GM19372 (cell line): ENCODE measurements at regions not wholly inside any gene's neighbourhood (a gene's known extent, or its start where the extent isn't known, plus 50 kb on each side); places are given as distances from the start of the nearest gene placed in this dataset.

Source experiments
- ATAC-seq: cut with Tn5 transposase; IDR thresholded peaks from one replicate; pipeline ENCODE4 v1.9.1; 2021; ENCODE audit warnings: mild to moderate bottlenecking, low read depth, moderate library complexity; ENCODE audit not compliant: unreplicated experiment

- no peak for ATAC-seq
Measured at GRCh38 chr3:152185891-152186630, 82.7 kb upstream of the MBNL1 start.

GRCh38 chr3:152190636-152191183 is 78.0 kb upstream of the MBNL1 start:
- no peak for ATAC-seq

- ATAC-seq = no peak
Measured at GRCh38 chr3:152192050-152192449, 76.7 kb upstream of the MBNL1 start.

- no peak for ATAC-seq
Measured at GRCh38 chr3:152192936-152193672, 75.6 kb upstream of the MBNL1 start.

- ATAC-seq = no peak
Measured at GRCh38 chr3:152193673-152194267, 75.0 kb upstream of the MBNL1 start.

- no peak for ATAC-seq
Measured at GRCh38 chr3:152195206-152195605, 73.5 kb upstream of the MBNL1 start.

GRCh38 chr3:152196782-152197181 is 71.9 kb upstream of the MBNL1 start:
- ATAC-seq = peak; percentile 54

- ATAC-seq = no peak
Measured at GRCh38 chr3:152197451-152197850, 71.3 kb upstream of the MBNL1 start.

GRCh38 chr3:152197937-152198336 is 70.8 kb upstream of the MBNL1 start:
- ATAC-seq = no peak

GRCh38 chr3:152198665-152199064 is 70.1 kb upstream of the MBNL1 start:
- ATAC-seq = no peak

GRCh38 chr3:152199102-152199840 is 69.5 kb upstream of the MBNL1 start:
- no peak for ATAC-seq

- no peak for ATAC-seq
Measured at GRCh38 chr3:152200476-152201420, 68.0 kb upstream of the MBNL1 start.

GRCh38 chr3:152202976-152203626 is 65.6 kb upstream of the MBNL1 start:
- no peak for ATAC-seq

GRCh38 chr3:152203652-152204051 is 65.1 kb upstream of the MBNL1 start:
- ATAC-seq = no peak

GRCh38 chr3:152204218-152204617 is 64.5 kb upstream of the MBNL1 start:
- no peak for ATAC-seq

- ATAC-seq = peak; percentile 55
Measured at GRCh38 chr3:152205097-152205593, 63.6 kb upstream of the MBNL1 start.

GRCh38 chr3:152206243-152206760 is 62.4 kb upstream of the MBNL1 start:
- no peak for ATAC-seq

- ATAC-seq = no peak
Measured at GRCh38 chr3:152208439-152208838, 60.3 kb upstream of the MBNL1 start.

GRCh38 chr3:152209060-152209459 is 59.7 kb upstream of the MBNL1 start:
- ATAC-seq = no peak
